ENCODE measurements at regions not wholly inside any gene's neighbourhood (a gene's known extent, or its start where the extent isn't known, plus 50 kb on each side); places are given as distances from the start of the nearest gene placed in this dataset.

DNA sequence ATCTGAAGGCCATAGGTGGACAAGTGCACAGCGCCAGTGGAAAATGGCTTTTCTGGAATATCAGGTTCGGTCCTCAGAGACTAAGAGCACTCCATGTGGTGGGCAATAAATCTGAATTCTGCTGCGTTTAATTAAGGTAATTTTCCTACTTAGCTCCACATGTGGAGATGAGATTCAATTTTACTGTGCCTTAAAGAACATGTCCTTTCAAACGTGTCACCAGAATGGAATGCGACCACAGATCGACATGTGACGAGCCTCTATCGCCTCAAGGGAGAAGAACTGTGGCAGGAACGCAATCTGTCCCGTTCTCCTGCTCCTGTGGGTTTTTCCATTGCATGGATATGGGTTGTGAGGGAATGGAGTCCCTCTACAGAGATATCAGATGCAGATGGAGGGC, 205.3 kb upstream of the ZNF32 start:
- H3K36me3 Mint-ChIP-seq (ENCODE audit: insufficient read depth, unreplicated experiment), result no peaks in the 10 kb centered on the region
- CTCF ChIA-PET, result interaction anchor here (0.5 kb wide), 1 partner anchor 1234 kb away, joined by 7 read pairs; no protein-coding TSS in a partner anchor
- no peaks in the 10 kb centered on the region for H3K27me3 Mint-ChIP-seq (ENCODE audit: unreplicated experiment)
- BruUV-seq (replicated peaks), result no TSS peak
- H3K4me1 Mint-ChIP-seq (ENCODE audit: low read depth, unreplicated experiment), result no peaks in the 10 kb centered on the region
- H3K4me3 Mint-ChIP-seq (ENCODE audit: low read depth, unreplicated experiment), result no peak overlapping the region
- intact Hi-C loops (cut with micrococcal nuclease; ENCODE audit: unreplicated experiment), result no loop called here
- H3K9me3 Mint-ChIP-seq (ENCODE audit: low read depth, unreplicated experiment), result peaks cover 4% of the 10 kb centered on the region
- peak; percentile 26 for DNase-seq
- TF ChIP-seq, protein P1, sequence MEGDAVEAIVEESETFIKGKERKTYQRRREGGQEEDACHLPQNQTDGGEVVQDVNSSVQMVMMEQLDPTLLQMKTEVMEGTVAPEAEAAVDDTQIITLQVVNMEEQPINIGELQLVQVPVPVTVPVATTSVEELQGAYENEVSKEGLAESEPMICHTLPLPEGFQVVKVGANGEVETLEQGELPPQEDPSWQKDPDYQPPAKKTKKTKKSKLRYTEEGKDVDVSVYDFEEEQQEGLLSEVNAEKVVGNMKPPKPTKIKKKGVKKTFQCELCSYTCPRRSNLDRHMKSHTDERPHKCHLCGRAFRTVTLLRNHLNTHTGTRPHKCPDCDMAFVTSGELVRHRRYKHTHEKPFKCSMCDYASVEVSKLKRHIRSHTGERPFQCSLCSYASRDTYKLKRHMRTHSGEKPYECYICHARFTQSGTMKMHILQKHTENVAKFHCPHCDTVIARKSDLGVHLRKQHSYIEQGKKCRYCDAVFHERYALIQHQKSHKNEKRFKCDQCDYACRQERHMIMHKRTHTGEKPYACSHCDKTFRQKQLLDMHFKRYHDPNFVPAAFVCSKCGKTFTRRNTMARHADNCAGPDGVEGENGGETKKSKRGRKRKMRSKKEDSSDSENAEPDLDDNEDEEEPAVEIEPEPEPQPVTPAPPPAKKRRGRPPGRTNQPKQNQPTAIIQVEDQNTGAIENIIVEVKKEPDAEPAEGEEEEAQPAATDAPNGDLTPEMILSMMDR (IDR thresholded peaks at IDR 0.05; ENCODE audit: unreplicated experiment), result no peak
- no peak overlapping the region for H3K27ac Mint-ChIP-seq (ENCODE audit: unreplicated experiment)

DNA sequence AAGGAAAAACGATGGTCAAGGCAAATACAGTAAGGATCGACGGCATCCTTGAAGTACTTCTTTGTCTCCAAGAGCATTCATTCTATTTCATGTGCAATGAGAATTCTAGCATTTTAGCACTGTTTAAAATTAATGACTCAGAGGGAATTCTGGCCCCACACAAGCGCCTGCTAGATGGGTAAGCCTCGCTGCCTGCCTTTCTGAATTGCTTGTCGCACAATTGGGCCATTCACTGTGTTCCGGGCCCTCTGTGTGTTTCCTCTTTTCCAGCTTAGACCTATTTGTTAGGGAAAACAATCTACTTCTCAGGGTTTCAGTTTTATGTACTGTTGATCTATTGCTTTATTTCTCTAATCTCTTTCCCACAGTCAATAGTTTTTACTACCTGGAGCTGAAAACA, 204.7 kb upstream of the ZNF32 start:
- H3K4me3 Mint-ChIP-seq (ENCODE audit: low read depth, unreplicated experiment), result no peak overlapping the region
- no peaks in the 10 kb centered on the region for H3K27me3 Mint-ChIP-seq (ENCODE audit: unreplicated experiment)
- TF ChIP-seq, protein P1 (IDR thresholded peaks at IDR 0.05; ENCODE audit: unreplicated experiment), result no peak
- intact Hi-C loops (cut with micrococcal nuclease; ENCODE audit: unreplicated experiment), result no loop called here
- BruUV-seq (replicated peaks), result no TSS peak
- peaks cover 4% of the 10 kb centered on the region for H3K9me3 Mint-ChIP-seq (ENCODE audit: low read depth, unreplicated experiment)
- no peaks in the 10 kb centered on the region for H3K36me3 Mint-ChIP-seq (ENCODE audit: insufficient read depth, unreplicated experiment)
- DNase-seq, result no peak
- H3K4me1 Mint-ChIP-seq (ENCODE audit: low read depth, unreplicated experiment), result no peaks in the 10 kb centered on the region
- CTCF ChIA-PET, result no interaction called here
- H3K27ac Mint-ChIP-seq (ENCODE audit: unreplicated experiment), result no peak overlapping the region

DNA sequence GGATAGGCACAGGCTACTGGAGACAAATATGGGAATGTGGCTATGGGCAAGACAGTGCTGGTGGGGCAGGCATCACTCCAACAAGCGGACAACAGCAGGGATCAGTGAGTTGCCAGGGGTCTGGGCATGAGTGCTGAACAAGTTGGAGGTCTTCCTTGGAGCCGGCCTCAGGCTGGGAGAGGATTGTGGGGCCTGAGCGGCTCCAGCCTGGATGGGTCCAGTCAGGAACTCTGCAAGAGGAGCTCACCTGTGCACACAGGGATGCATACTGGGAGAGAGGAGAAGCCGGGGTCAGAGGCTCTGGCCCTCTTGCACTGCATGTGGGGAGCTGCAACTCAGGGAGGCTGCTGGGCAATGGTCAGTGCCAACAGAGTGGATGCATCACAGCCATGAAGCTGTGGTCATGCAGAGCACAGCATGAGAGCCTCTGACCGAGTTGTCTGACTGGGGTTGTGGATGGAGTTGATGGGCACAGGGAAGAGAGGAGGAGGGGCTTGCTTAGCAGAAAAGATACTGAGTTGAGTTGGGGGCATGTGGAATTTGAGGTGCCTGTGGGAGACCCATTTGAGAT, 204.0 kb upstream of the ZNF32 start:
- Mint-ChIP-seq H3K27ac (ENCODE audit: unreplicated experiment) (no peak overlapping the region), H3K27me3 (ENCODE audit: unreplicated experiment) (no peaks in the 10 kb centered on the region), H3K4me3 (ENCODE audit: low read depth, unreplicated experiment) (no peak overlapping the region), H3K36me3 (ENCODE audit: insufficient read depth, unreplicated experiment) (no peaks in the 10 kb centered on the region), H3K4me1 (ENCODE audit: low read depth, unreplicated experiment) (no peaks in the 10 kb centered on the region), H3K9me3 (ENCODE audit: low read depth, unreplicated experiment) (peaks cover 4% of the 10 kb centered on the region)
- CTCF ChIA-PET, result no interaction called here
- intact Hi-C loops (cut with micrococcal nuclease; ENCODE audit: unreplicated experiment), result no loop called here
- TF ChIP-seq, protein P1 (IDR thresholded peaks at IDR 0.05; ENCODE audit: unreplicated experiment), result no peak
- DNase-seq, result no peak
- BruUV-seq (replicated peaks), result no TSS peak

DNA sequence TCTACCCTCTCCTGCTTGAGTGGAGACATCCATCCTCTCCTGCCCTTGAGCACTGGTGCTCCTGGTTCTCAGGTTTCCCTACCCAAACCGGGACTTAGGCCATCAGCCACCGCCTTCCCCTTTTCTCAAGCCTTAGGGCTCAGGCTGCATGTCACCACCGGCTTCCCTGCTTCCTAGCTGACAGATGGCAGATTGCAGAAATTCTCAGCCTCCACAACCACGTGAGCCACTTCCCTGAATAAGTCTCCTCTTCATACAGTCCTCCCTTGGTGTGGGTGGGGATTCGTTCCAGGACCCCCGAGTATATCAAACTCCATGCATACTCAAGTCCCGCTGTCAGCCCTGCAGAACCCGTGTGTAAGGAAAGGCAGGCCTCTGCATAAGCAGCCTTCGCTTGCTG, 203.5 kb upstream of the ZNF32 start:
- Mint-ChIP-seq H3K4me1 (ENCODE audit: low read depth, unreplicated experiment) (no peaks in the 10 kb centered on the region), H3K27ac (ENCODE audit: unreplicated experiment) (no peak overlapping the region), H3K9me3 (ENCODE audit: low read depth, unreplicated experiment) (peaks cover 4% of the 10 kb centered on the region), H3K4me3 (ENCODE audit: low read depth, unreplicated experiment) (no peak overlapping the region), H3K36me3 (ENCODE audit: insufficient read depth, unreplicated experiment) (no peaks in the 10 kb centered on the region), H3K27me3 (ENCODE audit: unreplicated experiment) (no peaks in the 10 kb centered on the region)
- CTCF ChIA-PET, result no interaction called here
- DNase-seq, result no peak
- no TSS peak for BruUV-seq (replicated peaks)
- TF ChIP-seq, protein P1 (IDR thresholded peaks at IDR 0.05; ENCODE audit: unreplicated experiment), result no peak
- intact Hi-C loops (cut with micrococcal nuclease; ENCODE audit: unreplicated experiment), result no loop called here

Measured in Calu3 (cell line).